ENCODE measurements at regions not wholly inside any gene's neighbourhood (a gene's known extent, or its start where the extent isn't known, plus 50 kb on each side); places are given as distances from the start of the nearest gene placed in this dataset.
A peak's percentile ranks its signal among the peaks of the same experiment; 100 is the strongest.

GRCh38 chr18:25921677-25922421 lies 168.6 kb downstream of the SS18 start:
- Histone ChIP-seq H4K5ac (ENCODE audit: low read depth, low read length) (no peak overlapping the region), H2BK20ac (ENCODE audit: low read depth, low read length) (no peak overlapping the region), H3K36me3 (ENCODE audit: control insufficient read depth, insufficient read depth, low read length) (no peaks in the 10 kb centered on the region), H4K91ac (ENCODE audit: insufficient read depth, low read depth, low read length) (no peak overlapping the region), H3K4me2 (ENCODE audit: low read depth, low read length) (no peak overlapping the region), H3K9me3 (ENCODE audit: control insufficient read depth, insufficient read depth, low read length) (no peaks in the 10 kb centered on the region), H4K8ac (ENCODE audit: low read depth in 2 of 2, low read length in 2 of 2) (no peak overlapping the region), H3K4me3 (ENCODE audit: insufficient read depth, low read depth, low read length) (no peak overlapping the region), H2AFZ (replicated peaks; ENCODE audit: low read length, poor library complexity) (no peak overlapping the region), H3K27me3 (ENCODE audit: control insufficient read depth, insufficient read depth, low read length) (peaks cover under 1% of the 10 kb centered on the region), H3K27ac (ENCODE audit: insufficient read depth, low read length) (no peak overlapping the region), H2BK5ac (ENCODE audit: low read depth, low read length, poor library complexity, severe bottlenecking) (no peak overlapping the region), H2AK9ac (replicated peaks; ENCODE audit: low read depth, low read length, poor library complexity) (no peak overlapping the region), H3K56ac (ENCODE audit: extremely low read depth, insufficient read depth, low read length) (no peak overlapping the region), H4K20me1 (ENCODE audit: insufficient read depth, low read length) (no peaks in the 10 kb centered on the region), H3K9ac (ENCODE audit: low read depth, low read length) (no peak overlapping the region), H3K23ac (ENCODE audit: low read depth, low read length) (no peak overlapping the region), H2AK5ac (ENCODE audit: low read depth, low read length) (no peak overlapping the region), H3K4me1 (ENCODE audit: control insufficient read depth, insufficient read depth, low read length) (no peaks in the 10 kb centered on the region), H3K14ac (replicated peaks; ENCODE audit: low read depth, low read length) (no peak overlapping the region), H2BK120ac (ENCODE audit: low read depth, low read length) (no peak overlapping the region), H3K9me1 (ENCODE audit: insufficient read depth, low read length) (no peaks in the 10 kb centered on the region), H3K4ac (ENCODE audit: low read depth, low read length) (no peak overlapping the region), H3K79me1 (ENCODE audit: low read depth in 1 of 2, low read length in 2 of 2) (no peaks in the 10 kb centered on the region), H2BK15ac (ENCODE audit: low read depth, low read length) (no peak overlapping the region), H3K18ac (ENCODE audit: low read depth, low read length) (no peak overlapping the region)
- dilution Hi-C loops (cut with HindIII; ENCODE audit: low sequenced_read_pairs, unreplicated experiment) = no loop called here
- in situ Hi-C loops (cut with MboI; ENCODE audit: low sequenced_read_pairs) = no loop called here
- 80% methylated on average over 2 of the region's 13 CpGs; no CpG with 5 or more reads in 1 of the 2 experiments for WGBS, 2 experiments (ENCODE audit: extremely low coverage in 2 of 2, insufficient read length in 1 of 2)
- TF ChIP-seq FOS (IDR thresholded peaks at IDR 0.05; ENCODE audit: low read depth, low read length) = no peak
- no peak for TF ChIP-seq CHD1 (IDR thresholded peaks at IDR 0.05; ENCODE audit: low read depth, low read length)
- TF ChIP-seq CTCF (conservative IDR thresholded peaks at IDR 0.05; ENCODE audit: low read depth, low read length) = peak; percentile 47
- TF ChIP-seq SMC3 (IDR thresholded peaks at IDR 0.05; ENCODE audit: low read depth, low read length) = peak; percentile 41
- peak; percentile 55 for TF ChIP-seq RAD21 (IDR thresholded peaks at IDR 0.05; ENCODE audit: low read length)
- peak; percentile 20 for DNase-seq
- POLR2A ChIA-PET (ENCODE audit: unreplicated experiment) = no interaction called here
- peak; percentile 72 for ATAC-seq (ENCODE audit: low read depth)
- BruUV-seq (replicated peaks) = no TSS peak
- intact Hi-C loops (cut with micrococcal nuclease) = loop anchor here (2.0 to 10.0 kb wide), 2 partner anchors 203 to 237 kb away; no protein-coding TSS in a partner anchor
- CTCF ChIA-PET = interaction anchor here (1.0 kb wide), 1 partner anchor 39 kb away, joined by 3 read pairs; no protein-coding TSS in a partner anchor

Data from IMR-90 (cell line).